ENCODE measurements at regions not wholly inside any gene's neighbourhood (a gene's known extent, or its start where the extent isn't known, plus 50 kb on each side); places are given as distances from the start of the nearest gene placed in this dataset.
"Not testable (repeated sequence)": the region's sequence is repeated elsewhere in the genome, so short reads cannot be mapped to it uniquely, and the experiment has no call there.

GRCh38 chr11:96580476-96581040, 190.7 kb downstream of the JRKL start:
- H3K4me1 ChIP-seq (ENCODE audit: control insufficient read depth, insufficient read depth, low read length), result no peaks in the 10 kb centered on the region
- DNase-seq (ENCODE audit: low read depth in 4 of 6, low spot score in 6 of 6), result no peak
- no peaks in the 10 kb centered on the region for H3K27me3 ChIP-seq (ENCODE audit: control insufficient read depth, insufficient read depth, low read length)
- H3K27ac ChIP-seq (ENCODE audit: low read depth, low read length), result no peak overlapping the region
- no CpG with 5 or more reads among the region's 5 CpGs for WGBS (ENCODE audit: insufficient coverage)
- H3K36me3 ChIP-seq (ENCODE audit: control insufficient read depth, insufficient read depth, low read length), result no peaks in the 10 kb centered on the region
- no peaks in the 10 kb centered on the region for H3K9me3 ChIP-seq (ENCODE audit: control insufficient read depth, insufficient read depth, low read length)
- H3K4me3 ChIP-seq (ENCODE audit: low read depth, low read length), result no peak overlapping the region

- H3K4me3 ChIP-seq (ENCODE audit: low read depth, low read length); H3K4me1 ChIP-seq (ENCODE audit: control insufficient read depth, insufficient read depth, low read length); H3K9me3 ChIP-seq (ENCODE audit: control insufficient read depth, insufficient read depth, low read length); H3K27me3 ChIP-seq (ENCODE audit: control insufficient read depth, insufficient read depth, low read length); H3K27ac ChIP-seq (ENCODE audit: low read depth, low read length); H3K36me3 ChIP-seq (ENCODE audit: control insufficient read depth, insufficient read depth, low read length); DNase-seq (ENCODE audit: low read depth in 4 of 6, low spot score in 6 of 6): not testable (repeated sequence)
- WGBS (ENCODE audit: insufficient coverage), result no CpG with 5 or more reads among the region's 2 CpGs
Observed at GRCh38 chr11:96585944-96586880, 196.4 kb downstream of the JRKL start.

- WGBS (ENCODE audit: insufficient coverage), result 78% methylated on average over 4 of the region's 4 CpGs
- DNase-seq (ENCODE audit: low read depth in 4 of 6, low spot score in 6 of 6); H3K27me3 ChIP-seq (ENCODE audit: control insufficient read depth, insufficient read depth, low read length); H3K27ac ChIP-seq (ENCODE audit: low read depth, low read length); H3K4me3 ChIP-seq (ENCODE audit: low read depth, low read length); H3K4me1 ChIP-seq (ENCODE audit: control insufficient read depth, insufficient read depth, low read length); H3K9me3 ChIP-seq (ENCODE audit: control insufficient read depth, insufficient read depth, low read length); H3K36me3 ChIP-seq (ENCODE audit: control insufficient read depth, insufficient read depth, low read length): not testable (repeated sequence)
Observed at GRCh38 chr11:96588793-96589192, 199.0 kb downstream of the JRKL start.

- DNase-seq (ENCODE audit: low read depth in 4 of 6, low spot score in 6 of 6), result peak in 1 of 6 donors; percentile 74
- WGBS (ENCODE audit: insufficient coverage), result 61% methylated on average over 4 of the region's 4 CpGs
Observed at GRCh38 chr11:96595011-96595410, 205.2 kb downstream of the JRKL start.

GRCh38 chr11:96607864-96608558, 218.2 kb downstream of the JRKL start:
- Histone ChIP-seq H3K36me3 (ENCODE audit: control insufficient read depth, insufficient read depth, low read length) (no peaks in the 10 kb centered on the region), H3K27me3 (ENCODE audit: control insufficient read depth, insufficient read depth, low read length) (no peaks in the 10 kb centered on the region), H3K27ac (ENCODE audit: low read depth, low read length) (no peak overlapping the region), H3K4me3 (ENCODE audit: low read depth, low read length) (no peak overlapping the region), H3K9me3 (ENCODE audit: control insufficient read depth, insufficient read depth, low read length) (no peaks in the 10 kb centered on the region), H3K4me1 (ENCODE audit: control insufficient read depth, insufficient read depth, low read length) (no peaks in the 10 kb centered on the region)
- no CpG with 5 or more reads among the region's 4 CpGs for WGBS (ENCODE audit: insufficient coverage)
- DNase-seq (ENCODE audit: low read depth in 4 of 6, low spot score in 6 of 6), result no peak

More at GRCh38 chr11:96595011-96595410, 205.2 kb downstream of the JRKL start:
- no peaks in the 10 kb centered on the region for H3K27me3 ChIP-seq (ENCODE audit: control insufficient read depth, insufficient read depth, low read length)
- no peaks in the 10 kb centered on the region for H3K9me3 ChIP-seq (ENCODE audit: control insufficient read depth, insufficient read depth, low read length)
- H3K36me3 ChIP-seq (ENCODE audit: control insufficient read depth, insufficient read depth, low read length), result no peaks in the 10 kb centered on the region
- no peak overlapping the region for H3K4me3 ChIP-seq (ENCODE audit: low read depth, low read length)
- H3K27ac ChIP-seq (ENCODE audit: low read depth, low read length), result no peak overlapping the region
- no peaks in the 10 kb centered on the region for H3K4me1 ChIP-seq (ENCODE audit: control insufficient read depth, insufficient read depth, low read length)

GRCh38 chr11:96614101-96614500, 224.3 kb downstream of the JRKL start:
- H3K9me3 ChIP-seq (ENCODE audit: control insufficient read depth, insufficient read depth, low read length), result no peaks in the 10 kb centered on the region
- 82% methylated on average over 4 of the region's 4 CpGs for WGBS (ENCODE audit: insufficient coverage)

GRCh38 chr11:96614846-96615245, 225.0 kb downstream of the JRKL start:
- Histone ChIP-seq H3K27me3 (ENCODE audit: control insufficient read depth, insufficient read depth, low read length) (no peaks in the 10 kb centered on the region), H3K4me3 (ENCODE audit: low read depth, low read length) (no peak overlapping the region), H3K36me3 (ENCODE audit: control insufficient read depth, insufficient read depth, low read length) (no peaks in the 10 kb centered on the region), H3K9me3 (ENCODE audit: control insufficient read depth, insufficient read depth, low read length) (no peaks in the 10 kb centered on the region), H3K27ac (ENCODE audit: low read depth, low read length) (no peak overlapping the region), H3K4me1 (ENCODE audit: control insufficient read depth, insufficient read depth, low read length) (no peaks in the 10 kb centered on the region)
- DNase-seq (ENCODE audit: low read depth in 4 of 6, low spot score in 6 of 6), result no peak
- WGBS (ENCODE audit: insufficient coverage), result 72% methylated on average over 2 of the region's 4 CpGs

More at GRCh38 chr11:96614101-96614500, 224.3 kb downstream of the JRKL start:
- Histone ChIP-seq H3K27me3 (ENCODE audit: control insufficient read depth, insufficient read depth, low read length) (no peaks in the 10 kb centered on the region), H3K4me3 (ENCODE audit: low read depth, low read length) (no peak overlapping the region), H3K36me3 (ENCODE audit: control insufficient read depth, insufficient read depth, low read length) (no peaks in the 10 kb centered on the region), H3K4me1 (ENCODE audit: control insufficient read depth, insufficient read depth, low read length) (no peaks in the 10 kb centered on the region), H3K27ac (ENCODE audit: low read depth, low read length) (no peak overlapping the region)
- no peak for DNase-seq (ENCODE audit: low read depth in 4 of 6, low spot score in 6 of 6)

- Histone ChIP-seq H3K36me3 (ENCODE audit: control insufficient read depth, insufficient read depth, low read length) (no peaks in the 10 kb centered on the region), H3K4me1 (ENCODE audit: control insufficient read depth, insufficient read depth, low read length) (no peaks in the 10 kb centered on the region), H3K9me3 (ENCODE audit: control insufficient read depth, insufficient read depth, low read length) (no peaks in the 10 kb centered on the region), H3K27me3 (ENCODE audit: control insufficient read depth, insufficient read depth, low read length) (no peaks in the 10 kb centered on the region), H3K27ac (ENCODE audit: low read depth, low read length) (no peak overlapping the region), H3K4me3 (ENCODE audit: low read depth, low read length) (no peak overlapping the region)
- no CpG with 5 or more reads among the region's 1 CpG for WGBS (ENCODE audit: insufficient coverage)
- no peak for DNase-seq (ENCODE audit: low read depth in 4 of 6, low spot score in 6 of 6)
Observed at GRCh38 chr11:96620464-96621044, 230.7 kb downstream of the JRKL start.

GRCh38 chr11:96621161-96621560, 231.3 kb downstream of the JRKL start:
- H3K27ac ChIP-seq (ENCODE audit: low read depth, low read length), result no peak overlapping the region
- DNase-seq (ENCODE audit: low read depth in 4 of 6, low spot score in 6 of 6), result no peak
- no peaks in the 10 kb centered on the region for H3K4me1 ChIP-seq (ENCODE audit: control insufficient read depth, insufficient read depth, low read length)
- H3K36me3 ChIP-seq (ENCODE audit: control insufficient read depth, insufficient read depth, low read length), result no peaks in the 10 kb centered on the region
- H3K27me3 ChIP-seq (ENCODE audit: control insufficient read depth, insufficient read depth, low read length), result no peaks in the 10 kb centered on the region
- H3K4me3 ChIP-seq (ENCODE audit: low read depth, low read length), result no peak overlapping the region
- no CpG with 5 or more reads among the region's 1 CpG for WGBS (ENCODE audit: insufficient coverage)
- H3K9me3 ChIP-seq (ENCODE audit: control insufficient read depth, insufficient read depth, low read length), result no peaks in the 10 kb centered on the region

All from spinal cord (tissue), 9 donors.